UCSD-AML1 (cell line): ENCODE measurements at regions not wholly inside any gene's neighbourhood (a gene's known extent, or its start where the extent isn't known, plus 50 kb on each side); places are given as distances from the start of the nearest gene placed in this dataset.
"Not testable (repeated sequence)": the region's sequence is repeated elsewhere in the genome, so short reads cannot be mapped to it uniquely, and the experiment has no call there.

ENCODE experiments used
- DNase-seq: peaks from one replicate; lab custom pipeline; 2025; ENCODE audit not compliant: unreplicated experiment; lab: John Stamatoyannopoulos, UW

DNA sequence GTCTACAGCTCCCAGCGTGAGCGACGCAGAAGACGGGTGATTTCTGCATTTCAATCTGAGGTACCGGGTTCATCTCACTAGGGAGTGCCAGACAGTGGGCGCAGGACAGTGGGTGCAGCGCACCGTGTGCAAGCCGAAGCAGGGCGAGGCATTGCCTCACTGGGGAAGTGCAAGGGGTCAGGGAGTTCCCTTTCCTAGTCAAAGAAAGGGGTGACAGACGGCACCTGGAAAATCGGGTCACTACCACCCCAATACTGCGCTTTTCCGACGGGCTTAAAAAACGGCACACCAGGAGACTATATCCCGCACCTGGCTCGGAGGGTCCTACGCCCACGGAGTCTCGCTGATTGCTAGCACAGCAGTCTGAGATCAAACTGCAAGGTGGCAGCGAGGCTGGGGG, 95.6 kb downstream of the GPX5 start:
- not testable (repeated sequence) for DNase-seq

DNA sequence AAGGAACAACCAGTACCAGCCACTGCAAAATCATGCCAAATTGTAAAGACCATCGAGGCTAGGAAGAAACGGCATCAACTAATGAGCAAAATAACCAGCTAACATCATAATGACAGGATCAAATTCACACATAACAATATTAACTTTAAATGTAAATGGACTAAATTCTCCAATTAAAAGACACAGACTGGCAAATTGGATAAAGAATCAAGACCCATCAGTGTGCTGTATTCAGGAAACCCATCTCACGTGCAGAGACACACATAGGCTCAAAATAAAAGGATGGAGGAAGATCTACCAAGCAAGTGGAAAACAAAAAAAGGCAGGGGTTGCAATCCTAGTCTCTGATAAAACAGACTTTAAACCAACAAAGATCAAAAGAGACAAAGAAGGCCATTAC, 97.6 kb downstream of the GPX5 start:
- not testable (repeated sequence) for DNase-seq

DNA sequence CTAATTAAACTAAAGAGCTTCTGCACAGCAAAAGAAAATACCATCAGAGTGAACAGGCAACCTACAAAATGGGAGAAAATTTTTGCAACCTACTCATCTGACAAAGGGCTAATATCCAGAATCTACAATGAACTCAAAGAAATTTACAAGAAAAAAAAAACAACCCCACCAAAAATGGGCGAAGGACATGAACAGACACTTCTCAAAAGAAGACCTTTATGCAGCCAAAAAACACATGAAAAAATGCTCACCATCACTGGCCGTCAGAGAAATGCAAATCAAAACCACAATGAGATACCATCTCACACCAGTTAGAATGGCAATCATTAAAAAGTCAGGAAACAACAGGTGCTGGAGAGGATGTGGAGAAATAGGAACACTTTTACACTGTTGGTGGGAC, 100.7 kb downstream of the GPX5 start:
- DNase-seq, result not testable (repeated sequence)

DNA sequence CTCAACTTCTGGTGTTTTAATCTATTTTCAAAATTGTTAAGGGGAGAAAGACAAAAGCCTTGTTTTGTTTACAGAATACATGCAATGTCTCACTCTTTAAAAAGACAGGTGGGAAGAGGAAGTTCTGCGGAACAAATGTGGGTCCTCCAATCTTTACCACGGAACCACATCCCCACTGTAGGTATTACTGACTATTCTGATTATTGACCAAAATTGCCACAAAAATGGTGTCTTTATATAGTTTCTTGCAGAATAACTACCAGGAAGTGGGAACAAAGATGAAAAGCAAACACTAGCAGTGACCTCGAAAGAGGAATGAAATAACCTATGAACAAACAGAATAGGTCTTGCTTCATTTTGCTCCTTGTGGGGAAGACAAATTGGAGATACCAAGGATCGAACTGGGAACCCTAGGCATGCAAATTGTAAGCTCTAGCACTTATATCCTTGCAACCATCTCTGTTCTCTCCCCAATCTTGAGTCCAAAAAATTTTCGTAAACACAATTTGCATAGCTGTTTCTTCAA, 106.7 kb downstream of the GPX5 start:
- DNase-seq, result no peak

DNA sequence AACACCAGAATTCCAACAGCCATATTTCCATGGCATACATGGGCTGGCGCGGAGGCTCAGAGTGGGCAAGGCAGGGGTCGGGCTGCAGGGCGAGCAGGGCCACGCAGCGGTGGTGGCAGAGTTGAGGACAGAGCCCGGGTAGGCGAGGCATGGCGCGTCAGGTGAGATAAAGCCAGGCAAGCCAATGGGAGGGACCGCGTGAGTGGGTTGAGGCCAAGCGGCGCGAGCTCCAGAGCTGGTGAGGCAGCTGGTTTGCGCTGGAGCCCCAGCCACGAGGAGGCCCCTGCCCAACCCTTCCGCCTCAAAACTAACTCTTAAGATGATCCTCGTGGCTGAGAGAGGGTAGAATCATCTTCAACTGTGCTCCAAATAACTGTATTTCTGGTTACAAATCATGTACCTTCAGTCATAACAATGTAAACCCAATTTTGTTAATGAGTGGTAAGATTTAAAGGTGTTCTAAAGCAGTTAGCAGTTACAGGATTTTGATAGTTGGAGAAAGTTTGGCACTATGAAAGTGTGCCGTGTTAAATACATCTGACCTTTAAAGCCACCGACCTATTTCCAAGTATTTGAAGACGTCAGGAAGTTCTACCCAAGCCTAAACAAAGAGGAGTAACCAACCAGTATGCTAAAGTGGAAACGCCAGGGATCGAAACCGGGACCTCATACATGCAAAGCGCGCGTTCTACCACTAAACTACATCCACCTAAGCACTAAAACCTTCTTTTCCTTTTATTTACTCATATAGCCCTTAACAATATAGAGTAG, 107.9 kb downstream of the GPX5 start:
- DNase-seq, result no peak

DNA sequence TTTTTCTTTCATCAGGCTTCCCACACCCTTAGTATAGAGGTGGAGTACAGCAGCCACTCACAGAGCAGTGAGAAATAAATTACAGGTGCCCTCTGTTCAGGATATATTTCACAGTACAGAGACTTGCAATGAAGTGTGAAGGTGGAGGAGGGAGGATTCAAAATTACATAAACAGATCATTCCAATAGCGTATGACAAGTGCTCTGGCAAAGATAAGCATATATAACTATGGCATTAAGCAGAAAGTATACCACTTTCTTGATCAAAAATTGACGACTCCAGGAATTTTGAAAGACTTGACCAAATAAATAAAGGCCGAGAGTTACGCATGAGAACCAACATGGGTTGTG, 108.7 kb downstream of the GPX5 start:
- DNase-seq, result no peak

DNA sequence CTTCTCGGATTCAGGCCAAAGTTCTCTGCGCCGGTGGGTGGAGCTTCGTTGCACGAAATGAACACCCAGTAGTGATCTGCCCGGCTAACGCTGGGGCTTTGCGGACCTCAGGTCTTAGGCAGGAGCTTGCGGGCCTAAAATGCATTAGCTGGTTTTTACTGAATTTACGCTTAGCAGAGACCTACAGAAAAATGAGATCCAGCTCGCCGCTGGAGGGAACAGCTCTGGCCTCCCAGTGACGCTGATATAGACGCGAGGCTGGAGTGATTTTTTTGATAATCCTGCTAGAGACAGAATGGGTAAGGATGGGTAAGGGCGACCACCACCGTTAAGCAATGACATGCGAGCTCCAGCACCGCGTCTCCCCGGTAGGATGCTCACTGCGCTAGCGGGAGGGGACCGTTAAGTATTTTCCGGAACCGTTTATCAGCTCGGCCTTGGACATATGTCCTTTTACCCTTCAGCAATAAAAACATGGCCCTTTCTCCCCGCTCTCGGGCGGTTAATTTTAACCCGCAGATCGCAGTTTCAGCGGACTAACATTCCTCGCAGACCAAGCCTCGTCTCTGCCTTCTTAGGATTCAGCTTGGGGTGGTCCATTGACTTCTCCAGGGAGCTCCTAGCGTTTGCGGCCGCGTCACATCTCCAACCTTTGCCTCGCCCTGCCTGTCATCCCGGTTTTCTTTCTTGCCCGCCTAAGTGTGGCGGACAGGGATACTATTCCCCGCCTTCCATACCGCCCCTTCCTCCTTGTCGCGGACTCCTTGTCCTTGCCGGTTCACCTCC, 109.3 kb downstream of the GPX5 start:
- no peak for DNase-seq

DNA sequence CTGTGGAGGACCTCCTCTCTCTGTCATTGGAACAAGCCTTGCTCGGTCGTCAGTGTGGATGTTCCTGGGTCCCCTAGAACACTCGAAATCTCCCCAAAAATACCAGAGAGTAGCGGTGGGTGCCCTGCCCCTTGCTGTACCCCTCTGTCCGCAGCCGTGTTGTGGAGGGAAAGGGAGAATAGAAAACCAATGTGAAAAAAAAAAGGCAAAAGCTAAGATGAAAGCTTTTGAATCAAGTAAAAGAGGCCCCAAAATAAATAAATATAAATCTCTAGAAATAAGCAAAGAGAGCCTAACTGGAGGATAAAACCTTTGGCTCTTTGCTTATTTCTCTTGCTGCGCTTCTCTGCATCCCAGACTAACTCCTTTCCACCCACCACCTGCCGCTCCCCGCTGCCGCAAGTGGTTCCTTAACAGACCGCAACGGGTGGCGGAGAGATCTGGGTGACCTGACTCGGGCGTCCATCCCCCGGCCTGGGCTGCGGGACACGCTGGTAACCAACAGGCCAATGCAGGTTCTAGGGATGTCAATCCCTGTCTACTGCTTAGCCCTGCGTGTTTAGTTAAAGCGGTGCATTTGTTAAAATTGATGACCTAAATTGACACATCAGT, 110.0 kb downstream of the GPX5 start:
- DNase-seq, result no peak

DNA sequence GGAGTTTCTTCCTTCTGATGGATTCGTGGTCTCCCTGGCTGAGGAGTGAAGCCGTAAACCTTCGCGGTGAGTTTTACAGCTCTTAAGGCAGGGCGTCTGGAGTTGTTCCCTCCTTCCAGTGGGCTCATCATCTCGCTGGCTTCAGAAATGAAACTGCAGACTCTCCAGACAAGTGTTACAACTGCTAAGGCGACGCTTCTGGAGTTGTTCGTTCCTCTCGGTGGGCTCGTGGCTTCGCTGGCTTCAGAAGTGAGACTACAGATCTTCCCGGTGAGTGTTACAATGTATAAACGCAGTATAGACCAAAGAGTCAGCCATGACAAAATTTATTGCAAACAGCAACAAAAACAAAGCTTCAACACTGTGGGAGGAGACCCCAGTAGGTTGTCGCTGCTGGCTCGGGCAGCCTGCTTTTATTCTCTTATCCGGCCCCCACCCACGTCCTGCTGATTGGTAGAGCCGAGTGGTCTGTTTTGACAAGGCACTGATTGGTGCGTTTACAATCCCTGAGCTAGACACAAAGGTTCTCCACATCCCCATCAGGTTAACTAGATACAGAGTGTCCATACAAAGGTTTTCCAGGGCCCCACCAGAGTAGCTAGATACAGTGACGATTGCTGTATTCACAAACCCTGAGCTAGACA, 113.2 kb downstream of the GPX5 start:
- DNase-seq, result no peak

DNA sequence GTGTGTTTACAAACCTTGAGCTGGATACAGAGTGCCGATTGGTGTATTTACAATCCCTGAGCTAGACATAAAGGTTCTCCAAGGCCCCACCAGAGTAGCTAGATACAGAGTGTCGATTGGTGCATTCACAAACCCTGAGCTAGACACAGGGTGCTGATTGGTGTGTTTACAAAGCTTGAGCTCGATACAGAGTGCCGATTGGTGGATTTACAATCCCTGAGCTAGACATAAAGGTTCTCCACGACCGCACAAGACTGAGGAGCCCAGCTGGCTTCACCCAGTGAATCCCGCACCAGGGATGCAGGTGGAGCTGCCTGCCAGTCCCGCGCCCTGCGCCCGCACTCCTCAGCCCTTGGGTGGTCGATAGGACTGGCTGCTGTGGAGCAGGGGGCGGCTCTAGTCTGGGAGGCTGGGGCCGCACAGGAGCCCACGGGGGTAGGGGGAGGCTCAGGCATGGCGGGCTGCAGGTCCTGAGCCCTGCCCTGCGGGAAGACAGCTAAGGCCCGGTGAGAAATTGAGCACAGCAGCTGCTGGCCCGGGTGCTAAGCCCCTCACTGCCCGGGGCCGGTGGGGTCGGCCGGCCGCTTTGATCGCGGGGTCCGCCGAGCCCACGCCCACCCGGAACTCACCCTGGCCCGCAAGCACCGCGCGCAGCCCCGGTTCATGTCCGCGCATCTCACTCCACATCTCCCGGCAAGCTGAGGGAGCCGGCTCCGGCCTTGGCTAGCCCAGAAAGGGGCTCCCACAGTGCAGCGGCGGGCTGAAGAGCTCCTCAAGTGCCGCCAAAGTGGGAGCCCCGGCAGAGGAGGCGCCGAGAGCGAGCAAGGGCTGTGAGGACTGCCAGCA, 114.0 kb downstream of the GPX5 start:
- not testable (repeated sequence) for DNase-seq

DNA sequence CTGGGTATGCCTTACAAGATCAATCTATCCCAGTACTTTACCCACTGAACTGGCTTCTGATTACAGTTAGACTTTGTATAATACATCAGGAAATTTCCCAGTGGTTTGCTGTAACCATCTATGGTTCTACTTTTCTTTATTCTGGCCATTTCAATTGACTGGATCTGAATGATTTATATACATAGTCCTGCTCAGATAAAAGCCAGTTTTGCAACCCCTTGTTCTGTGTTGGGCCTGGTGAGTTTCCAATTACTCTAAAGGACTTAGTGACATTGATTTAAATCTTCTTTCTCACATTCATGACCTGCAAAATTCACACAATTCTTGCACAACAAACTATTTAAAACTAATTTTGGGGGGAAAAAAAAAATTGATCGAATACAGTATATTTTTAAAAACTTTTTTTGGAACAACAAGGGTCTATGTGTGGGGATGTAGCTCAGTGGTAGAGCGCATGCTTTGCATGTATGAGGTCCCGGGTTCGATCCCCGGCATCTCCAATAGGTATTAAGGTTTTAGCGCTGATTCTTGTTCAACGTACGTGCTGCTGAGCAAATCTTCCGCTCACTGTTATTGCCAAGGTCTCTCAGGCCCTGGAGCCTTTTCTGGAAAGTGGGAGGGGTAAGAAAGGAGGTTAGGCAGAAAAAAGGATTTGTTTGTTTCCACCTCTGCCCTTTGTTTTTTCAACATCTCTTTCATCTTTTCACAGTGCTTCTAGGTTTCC, 117.5 kb downstream of the GPX5 start:
- DNase-seq, result peak; percentile 65

DNA sequence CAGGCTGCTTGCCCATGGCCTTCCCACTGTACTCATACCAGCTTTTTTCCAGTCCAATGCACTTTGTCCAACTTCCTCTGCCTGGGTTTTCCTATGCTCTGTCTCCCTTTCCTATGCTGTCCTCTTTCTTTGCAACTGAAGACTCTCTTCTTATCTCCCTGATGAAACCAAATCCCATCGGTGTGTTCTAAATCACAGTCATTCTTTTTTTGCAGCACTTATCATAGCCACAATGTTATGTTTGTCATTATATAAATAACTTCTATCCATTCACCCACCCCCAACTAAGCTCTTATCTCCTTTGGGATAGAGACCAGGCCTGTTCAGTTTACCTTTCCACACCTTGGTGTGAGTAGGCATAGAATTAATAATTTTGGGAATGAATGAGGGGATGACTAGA, 121.0 kb downstream of the GPX5 start:
- DNase-seq, result no peak

DNA sequence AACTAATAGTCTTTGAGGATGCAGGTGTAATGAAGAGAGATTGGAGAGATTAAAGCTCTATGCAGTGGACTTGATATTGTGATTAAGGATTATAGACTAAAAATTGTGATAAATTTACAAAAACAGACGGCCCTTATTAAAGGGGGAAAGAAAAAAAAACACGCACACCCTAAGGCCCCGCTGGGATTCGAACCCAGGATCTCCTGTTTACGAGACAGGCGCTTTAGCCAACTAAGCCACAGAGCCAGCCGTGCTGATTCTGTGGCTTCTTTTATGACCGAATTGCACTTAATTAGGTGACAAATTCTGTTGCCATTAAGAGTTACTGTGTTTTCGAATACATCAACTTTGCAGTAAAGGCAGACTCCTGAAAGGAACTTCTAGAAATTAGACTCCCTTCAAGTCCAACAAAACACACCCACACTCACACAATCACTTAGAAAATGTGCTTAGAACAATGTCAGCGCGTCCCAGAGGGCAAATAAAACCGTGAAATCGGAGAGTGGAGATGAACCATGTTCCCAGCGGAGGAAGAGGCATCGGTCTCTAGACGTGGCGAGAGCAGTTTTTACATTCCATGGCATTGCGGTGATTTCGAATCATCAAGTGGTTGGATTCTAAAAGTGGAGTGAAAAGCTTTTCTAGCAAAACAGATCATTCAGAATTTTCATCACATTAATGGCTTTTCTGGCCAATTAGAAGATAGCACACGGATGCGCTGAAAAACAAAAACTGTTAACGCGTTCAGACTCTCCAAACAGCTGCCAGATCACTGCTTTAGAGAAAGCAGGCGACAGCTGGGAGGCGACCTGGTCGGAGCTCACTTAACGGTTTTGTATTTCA, 122.6 kb downstream of the GPX5 start:
- peak; percentile 67 for DNase-seq

DNA sequence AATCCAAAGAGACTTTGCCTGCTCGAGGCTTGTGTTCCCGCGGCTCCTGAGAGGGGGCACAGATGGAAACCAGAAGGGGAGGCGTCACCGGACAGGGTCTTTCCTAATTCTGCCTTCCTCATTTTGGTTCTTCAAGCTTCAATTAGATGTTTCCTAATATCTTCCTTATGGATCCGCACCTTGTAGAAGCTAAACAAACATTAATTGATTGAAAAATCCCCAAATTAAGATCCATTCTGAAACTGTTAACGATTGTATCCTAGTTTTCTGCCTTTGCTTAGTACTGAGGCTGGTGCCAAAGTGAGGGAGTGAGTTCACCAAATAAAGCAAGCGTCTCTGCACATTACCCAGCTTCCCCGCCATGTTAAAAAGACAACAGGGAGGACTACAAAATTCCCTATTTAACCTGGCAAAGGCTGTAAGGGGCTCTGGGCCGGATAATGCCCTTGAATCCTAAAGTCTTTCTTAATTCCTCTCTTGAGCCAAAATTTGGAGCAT, 123.2 kb downstream of the GPX5 start:
- no peak for DNase-seq

DNA sequence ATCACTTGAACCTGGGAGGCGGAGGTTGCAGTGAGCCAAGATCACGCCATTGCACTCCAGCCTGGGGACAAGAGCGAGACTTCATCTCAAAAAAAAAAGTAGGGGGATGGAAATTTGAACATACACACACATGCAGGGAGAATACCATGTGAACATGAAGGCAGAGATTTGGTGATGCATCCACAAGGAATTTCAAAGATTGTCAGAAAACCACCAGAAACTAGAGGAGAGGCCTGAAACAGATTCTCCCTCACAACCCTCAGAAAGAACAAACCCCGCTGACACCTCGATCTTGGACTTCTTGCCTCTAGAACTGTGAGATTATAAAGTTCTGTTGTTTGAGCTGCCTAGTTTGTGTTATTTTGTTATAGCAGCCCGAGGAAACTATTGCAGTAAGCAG, 125.5 kb downstream of the GPX5 start:
- no peak for DNase-seq

DNA sequence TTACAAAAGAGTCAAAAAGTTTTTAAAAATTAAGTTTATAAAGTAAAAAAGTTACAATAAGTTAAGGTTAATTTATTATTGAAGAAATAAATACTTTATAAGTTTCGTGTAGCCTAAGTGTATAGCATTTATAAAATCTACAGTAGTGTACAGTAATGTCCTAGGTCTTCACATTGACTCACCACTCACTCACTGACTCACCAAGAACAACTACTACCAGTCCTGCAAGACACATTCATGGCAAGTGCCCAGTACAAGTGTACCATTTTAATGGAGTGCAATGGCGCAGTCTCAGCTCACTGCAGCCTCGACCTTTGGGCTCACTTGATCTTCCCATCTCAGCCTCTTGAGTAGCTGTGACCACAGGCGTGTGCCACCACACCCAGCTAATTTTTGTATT, 128.2 kb downstream of the GPX5 start:
- DNase-seq, result no peak

DNA sequence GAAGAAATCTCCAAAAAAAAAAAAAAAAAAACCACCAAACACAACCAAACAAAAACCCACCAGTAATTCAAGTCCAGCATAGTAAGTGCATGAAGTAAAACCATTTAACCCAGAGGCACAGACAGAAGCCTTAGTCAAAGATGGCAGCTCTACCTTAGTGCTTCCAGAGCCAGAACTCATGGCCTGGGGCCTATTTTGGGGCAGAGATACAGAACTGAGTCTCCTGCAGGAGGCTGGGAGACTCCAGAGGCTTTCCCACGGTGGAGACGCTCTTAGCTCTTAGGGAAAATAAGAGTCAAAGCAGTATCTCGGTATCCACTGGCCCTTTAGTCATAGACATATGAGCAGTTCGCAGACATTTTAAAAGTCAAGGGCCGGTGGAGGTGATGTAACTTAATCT, 129.5 kb downstream of the GPX5 start:
- DNase-seq, result no peak

DNA sequence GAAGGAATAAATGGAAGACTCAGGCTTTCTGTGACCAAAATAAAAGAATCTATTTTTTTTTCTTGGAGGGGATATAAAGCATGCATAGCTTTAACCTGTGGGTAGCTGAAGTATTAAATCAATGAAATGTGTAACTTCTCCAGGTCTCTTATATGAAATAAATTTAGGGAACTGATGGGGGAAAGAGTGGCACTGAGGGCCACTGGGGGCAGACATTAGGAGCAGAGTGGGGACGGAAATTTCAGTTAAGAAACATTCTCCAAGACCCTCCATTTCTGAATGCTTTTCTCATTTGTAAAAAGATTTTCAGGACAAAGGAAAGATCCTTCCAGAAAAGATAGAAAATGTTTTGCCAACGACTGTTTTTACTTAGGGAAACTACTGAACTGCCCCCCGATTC, 131.0 kb downstream of the GPX5 start:
- DNase-seq, result no peak

DNA sequence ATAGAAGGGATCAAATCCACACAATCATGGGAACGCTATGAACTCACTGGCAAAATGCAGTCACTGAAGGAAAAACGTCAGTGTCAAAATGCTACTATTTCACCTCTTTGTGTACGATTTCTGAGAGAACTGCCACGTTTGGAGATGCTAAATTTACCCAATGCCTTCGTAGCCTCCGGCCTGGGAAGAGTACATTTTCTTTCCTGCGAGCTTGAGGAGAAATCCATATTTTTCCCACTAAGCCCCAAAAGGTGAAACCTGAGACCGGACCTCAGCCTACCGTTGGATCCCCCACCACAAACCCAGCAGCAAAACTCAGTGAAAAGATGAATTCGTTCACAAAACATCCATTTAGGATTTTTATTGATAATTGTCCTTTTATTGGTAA, 131.7 kb downstream of the GPX5 start:
- no peak for DNase-seq
